CD8-positive, alpha-beta memory T cell (primary cell): ENCODE measurements at regions not wholly inside any gene's neighbourhood (a gene's known extent, or its start where the extent isn't known, plus 50 kb on each side); places are given as distances from the start of the nearest gene placed in this dataset.

Experiments
- CTCF ChIA-PET: fragments of 350-600 bp; sonication (Branson Sonifier 250); formaldehyde crosslinking; loops from one replicate; lab custom pipeline; 2021; ENCODE audit warnings: antibody characterized with exemption; lab: Charles Lee
- POLR2A ChIA-PET: fragments of 350-600 bp; sonication (Branson Sonifier 250); formaldehyde crosslinking; loops from one replicate; lab custom pipeline; 2021; ENCODE audit warnings: antibody characterized with exemption; lab: Charles Lee
- DNase-seq, 5 donors: peaks; one replicate each; pipeline versions ENCODE4 v3.0.0 to v3.0.0-alpha.2; 2020 to 2022; ENCODE audit warnings: mixed read lengths in 1 of 5
- H3K27ac ChIP-seq: one replicate; pipeline ENCODE4 v1.7.0; 2013; ENCODE audit warnings: low read depth, mild to moderate bottlenecking, low read length, moderate library complexity
- H3K27me3 ChIP-seq: 2 replicates; pipeline ENCODE4 v1.7.0; 2013; ENCODE audit warnings: low read length, mild to moderate bottlenecking; ENCODE audit not compliant: insufficient read depth, poor library complexity, severe bottlenecking
- H3K36me3 ChIP-seq: 2 replicates; pipeline ENCODE4 v1.7.0; 2013; ENCODE audit warnings: mild to moderate bottlenecking, low read length, moderate library complexity; ENCODE audit not compliant: insufficient read depth
- H3K4me1 ChIP-seq: 2 replicates; pipeline ENCODE4 v1.7.0; 2013; ENCODE audit warnings: mild to moderate bottlenecking, low read length, moderate library complexity; ENCODE audit not compliant: insufficient read depth
- H3K4me3 ChIP-seq: 2 replicates; pipeline ENCODE4 v1.7.0; 2013; ENCODE audit warnings: mild to moderate bottlenecking, low read length
- H3K9me3 ChIP-seq: 2 replicates; pipeline ENCODE4 v1.7.0; 2013; ENCODE audit warnings: mild to moderate bottlenecking, low read length
- H3K27ac Mint-ChIP-seq, 8 donors: one replicate each; pipeline ENCODE4 v1.8.0; 2020 to 2021; ENCODE audit warnings: mixed read lengths in 8 of 8, mild to moderate bottlenecking in 6 of 8, inconsistent platforms in 3 of 8, moderate library complexity in 3 of 8
- H3K27me3 Mint-ChIP-seq, 2 donors: one replicate each; pipeline ENCODE4 v1.8.0; 2020 to 2021; ENCODE audit warnings: mixed read lengths in 2 of 2, mild to moderate bottlenecking in 1 of 2, moderate library complexity in 1 of 2
- H3K36me3 Mint-ChIP-seq, 3 donors: one replicate each; pipeline ENCODE4 v1.8.0; 2020 to 2021; ENCODE audit warnings: mixed read lengths in 3 of 3, inconsistent platforms in 1 of 3, mild to moderate bottlenecking in 1 of 3
- H3K4me1 Mint-ChIP-seq, 3 donors: one replicate each; pipeline ENCODE4 v1.8.0; 2020 to 2021; ENCODE audit warnings: mixed read lengths in 3 of 3, inconsistent platforms in 1 of 3, mild to moderate bottlenecking in 1 of 3
- H3K4me3 Mint-ChIP-seq, 7 donors: one replicate each; pipeline ENCODE4 v1.8.0; 2020 to 2021; ENCODE audit warnings: mixed read lengths in 7 of 7, mild to moderate bottlenecking in 6 of 7, moderate library complexity in 4 of 7, inconsistent platforms in 2 of 7
- H3K9me3 Mint-ChIP-seq, 5 donors: one replicate each; pipeline ENCODE4 v1.8.0; 2020 to 2022; ENCODE audit warnings: mixed read lengths in 5 of 5, mild to moderate bottlenecking in 3 of 5, moderate library complexity in 2 of 5, inconsistent platforms in 1 of 5

DNA sequence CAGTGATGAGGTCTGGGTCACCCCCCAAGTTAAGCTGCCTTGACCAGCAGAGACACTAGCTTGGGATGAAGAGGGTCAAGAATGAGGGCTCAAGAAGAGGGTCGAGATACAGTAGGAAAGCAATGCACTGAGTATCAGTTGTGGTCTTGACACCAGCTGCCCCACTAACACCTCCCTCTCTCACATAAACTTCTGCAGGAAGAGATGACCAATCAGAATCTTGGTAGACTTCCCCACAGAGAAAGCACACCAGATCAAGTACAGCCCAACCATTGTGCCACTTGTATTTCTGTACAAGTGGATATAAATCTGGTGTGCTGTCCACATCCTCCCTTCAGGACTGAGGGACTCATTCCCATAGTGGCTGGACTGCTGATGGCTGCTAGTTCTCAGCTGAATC, 101.2 kb upstream of the ELL2 start:
- no peak overlapping the region for H3K27ac ChIP-seq
- H3K9me3 ChIP-seq = no peaks in the 10 kb centered on the region
- Mint-ChIP-seq H3K36me3 (no peaks in the 10 kb centered on the region), H3K9me3 (no peaks in the 10 kb centered on the region), H3K4me1 (no peaks in the 10 kb centered on the region), H3K4me3 (no peak overlapping the region), H3K27ac (no peak overlapping the region), H3K27me3 (peaks cover under 1 to 4% of the 10 kb centered on the region in 2 donors)
- H3K36me3 ChIP-seq = no peaks in the 10 kb centered on the region
- POLR2A ChIA-PET = no interaction called here
- no peak for DNase-seq
- no peaks in the 10 kb centered on the region for H3K4me1 ChIP-seq
- CTCF ChIA-PET = no interaction called here
- H3K4me3 ChIP-seq = no peak overlapping the region
- no peaks in the 10 kb centered on the region for H3K27me3 ChIP-seq

DNA sequence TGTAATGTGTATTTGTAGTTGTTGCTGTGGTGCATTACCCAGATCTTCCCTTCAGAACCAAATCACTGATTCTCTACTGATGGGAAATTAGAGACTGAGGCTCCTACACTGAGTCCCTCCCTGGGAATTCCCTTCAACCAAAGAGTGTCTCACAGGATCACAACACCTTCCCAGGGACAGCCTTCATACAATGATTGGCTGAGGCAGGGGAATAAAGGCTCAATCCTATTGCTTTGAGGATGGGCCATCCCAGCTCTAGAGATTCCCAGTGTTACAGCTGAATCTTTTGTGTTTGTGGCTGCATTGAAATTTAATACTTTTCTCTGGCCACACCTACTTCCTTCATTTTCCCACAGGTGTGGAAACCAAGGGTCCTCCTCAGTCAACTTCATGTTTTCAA, 96.4 kb upstream of the ELL2 start:
- Mint-ChIP-seq H3K27ac (no peak overlapping the region), H3K4me1 (no peaks in the 10 kb centered on the region), H3K4me3 (no peak overlapping the region), H3K36me3 (no peaks in the 10 kb centered on the region), H3K9me3 (no peaks in the 10 kb centered on the region), H3K27me3 (peaks cover 6 to 18% of the 10 kb centered on the region in 2 donors)
- H3K9me3 ChIP-seq = no peaks in the 10 kb centered on the region
- H3K27me3 ChIP-seq = no peaks in the 10 kb centered on the region
- no peak for DNase-seq
- ChIA-PET POLR2A (no interaction called here), CTCF (no interaction called here)
- no peak overlapping the region for H3K27ac ChIP-seq
- H3K4me3 ChIP-seq = no peak overlapping the region
- no peaks in the 10 kb centered on the region for H3K36me3 ChIP-seq
- no peaks in the 10 kb centered on the region for H3K4me1 ChIP-seq

DNA sequence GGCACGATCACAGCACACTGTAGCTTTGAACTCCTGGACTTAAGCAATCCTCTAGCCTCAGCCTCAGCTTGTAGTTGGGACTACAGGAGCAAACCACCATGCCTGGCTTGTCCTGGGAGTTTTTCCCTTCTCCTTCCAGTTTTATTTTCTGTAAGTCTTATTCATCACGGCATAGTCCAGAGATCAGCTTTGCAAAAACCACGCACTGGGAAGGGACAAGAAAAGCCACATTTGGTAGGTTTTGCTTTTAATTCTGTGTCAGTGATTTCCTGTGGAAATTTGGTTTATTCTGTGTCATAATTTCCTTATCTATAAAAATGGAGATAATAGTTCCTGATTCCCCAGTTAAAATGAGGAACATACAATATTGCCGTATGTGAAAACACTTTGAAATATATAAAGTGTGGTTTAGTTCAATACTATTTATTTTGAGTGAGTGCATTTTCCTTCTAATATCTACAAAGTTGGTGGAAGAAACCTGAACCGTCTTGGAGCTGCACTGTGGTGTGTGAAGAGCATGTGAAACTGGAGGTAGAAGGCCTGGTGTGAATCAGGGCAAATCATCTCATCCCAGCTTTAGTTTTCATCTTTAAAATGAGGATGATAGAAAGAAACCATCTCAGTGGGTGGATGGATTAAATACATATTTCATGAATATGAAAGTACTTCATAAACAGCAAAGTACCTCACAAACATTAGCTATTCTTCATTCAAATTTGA, 92.8 kb upstream of the ELL2 start:
- H3K27ac Mint-ChIP-seq = no peak overlapping the region
- H3K4me3 Mint-ChIP-seq = no peak overlapping the region

DNA sequence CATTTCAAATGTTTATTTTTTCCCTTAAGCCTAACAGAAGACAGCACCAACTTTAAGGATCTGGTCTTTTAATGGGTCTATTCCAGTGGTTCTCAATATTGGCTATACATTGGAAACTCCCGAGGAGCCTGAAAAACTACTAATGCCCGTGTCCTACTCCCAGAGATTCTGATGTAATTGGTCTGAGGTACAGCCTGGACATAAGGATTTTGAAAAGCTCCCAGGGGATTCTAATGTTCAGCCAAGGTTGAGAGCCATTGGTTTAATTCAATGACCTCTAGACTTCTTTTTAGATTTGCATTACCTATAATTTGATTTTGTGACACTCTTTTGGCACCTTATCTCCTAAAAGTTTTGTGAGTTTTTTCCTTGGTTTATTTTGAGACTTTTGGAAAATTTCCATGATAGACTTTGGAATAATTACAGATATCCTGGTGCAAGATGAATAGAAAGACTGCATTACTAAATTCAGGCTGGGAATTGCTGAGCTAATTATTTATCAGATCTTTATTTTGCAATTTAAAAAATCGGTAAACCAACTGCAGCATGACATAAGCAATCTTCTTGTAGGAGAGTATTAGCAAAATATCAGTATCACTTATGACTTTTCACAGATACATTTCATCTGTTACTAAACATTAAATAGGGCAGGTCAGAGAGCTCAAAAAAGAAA, 91.5 kb upstream of the ELL2 start:
- ChIA-PET POLR2A (no interaction called here), CTCF (no interaction called here)
- Histone ChIP-seq H3K4me1 (no peaks in the 10 kb centered on the region), H3K4me3 (no peak overlapping the region), H3K9me3 (no peaks in the 10 kb centered on the region), H3K27ac (no peak overlapping the region), H3K36me3 (no peaks in the 10 kb centered on the region), H3K27me3 (no peaks in the 10 kb centered on the region)
- Mint-ChIP-seq H3K4me3 (no peak overlapping the region), H3K9me3 (no peaks in the 10 kb centered on the region), H3K27me3 (peaks cover 4 to 18% of the 10 kb centered on the region in 2 donors), H3K4me1 (no peaks in the 10 kb centered on the region), H3K27ac (no peak overlapping the region), H3K36me3 (no peaks in the 10 kb centered on the region)
- DNase-seq = no peak

More for the DNA sequence above, 92.8 kb upstream of the ELL2 start:
- no peak overlapping the region for H3K27ac ChIP-seq
- no peaks in the 10 kb centered on the region for H3K4me1 ChIP-seq
- ChIA-PET CTCF (no interaction called here), POLR2A (no interaction called here)
- H3K36me3 ChIP-seq = no peaks in the 10 kb centered on the region
- no peaks in the 10 kb centered on the region for H3K27me3 ChIP-seq
- DNase-seq = no peak
- H3K27me3 Mint-ChIP-seq = peaks cover 4 to 18% of the 10 kb centered on the region in 2 donors
- no peaks in the 10 kb centered on the region for H3K4me1 Mint-ChIP-seq
- H3K4me3 ChIP-seq = no peak overlapping the region
- H3K9me3 Mint-ChIP-seq = no peaks in the 10 kb centered on the region
- H3K9me3 ChIP-seq = no peaks in the 10 kb centered on the region
- no peaks in the 10 kb centered on the region for H3K36me3 Mint-ChIP-seq

DNA sequence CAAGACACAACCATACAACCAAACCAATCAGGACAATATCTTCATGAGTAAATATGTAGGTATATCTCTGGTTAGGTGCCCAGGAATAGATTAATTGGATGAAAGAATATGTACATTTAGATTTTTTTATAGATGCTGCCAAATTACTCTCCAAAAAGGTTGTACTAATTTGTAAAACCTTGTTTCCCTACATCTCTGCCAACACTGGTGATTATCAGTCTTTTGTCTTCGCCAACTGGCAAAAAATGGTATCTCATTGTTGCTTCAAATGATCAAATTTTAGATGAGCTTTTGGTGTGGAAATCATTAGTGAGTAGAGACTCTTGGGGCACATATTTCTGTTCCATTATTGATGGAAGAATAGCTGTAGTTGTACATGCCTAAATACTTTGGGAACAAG, 90.7 kb upstream of the ELL2 start:
- Mint-ChIP-seq H3K36me3 (no peaks in the 10 kb centered on the region), H3K4me3 (no peak overlapping the region), H3K9me3 (no peaks in the 10 kb centered on the region), H3K27ac (no peak overlapping the region), H3K27me3 (peaks cover 0 to 12% of the 10 kb centered on the region in 2 donors), H3K4me1 (no peaks in the 10 kb centered on the region)
- CTCF ChIA-PET = no interaction called here
- Histone ChIP-seq H3K27me3 (no peaks in the 10 kb centered on the region), H3K36me3 (no peaks in the 10 kb centered on the region), H3K27ac (no peak overlapping the region), H3K4me3 (no peak overlapping the region), H3K9me3 (no peaks in the 10 kb centered on the region), H3K4me1 (no peaks in the 10 kb centered on the region)
- no peak for DNase-seq
- POLR2A ChIA-PET = no interaction called here

DNA sequence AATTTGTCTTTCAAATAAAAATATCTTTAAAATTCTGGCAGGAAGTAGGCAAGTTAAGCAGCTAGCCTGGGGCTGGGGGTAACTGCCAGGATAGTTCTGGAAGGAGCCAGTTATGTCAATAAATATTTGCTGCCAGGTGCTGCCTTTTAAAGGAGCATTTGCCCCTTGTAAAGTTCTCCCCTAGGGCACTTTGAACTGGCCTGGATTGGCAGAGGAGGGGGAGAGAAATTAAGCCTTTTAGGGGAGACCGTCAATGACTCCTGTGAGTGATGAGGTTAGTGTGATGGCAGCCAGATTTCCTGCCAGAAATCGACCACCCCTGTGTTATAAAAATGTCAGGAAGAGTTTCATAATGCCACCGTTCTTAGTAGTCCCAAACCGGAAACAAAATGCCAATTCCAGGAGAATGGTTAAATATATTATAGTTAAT, 89.8 kb upstream of the ELL2 start:
- no peak overlapping the region for H3K4me3 ChIP-seq
- Mint-ChIP-seq H3K27ac (no peak overlapping the region), H3K27me3 (peaks cover 0 to 10% of the 10 kb centered on the region in 2 donors), H3K4me1 (no peaks in the 10 kb centered on the region), H3K36me3 (no peaks in the 10 kb centered on the region), H3K4me3 (no peak overlapping the region), H3K9me3 (no peaks in the 10 kb centered on the region)
- no peaks in the 10 kb centered on the region for H3K36me3 ChIP-seq
- ChIA-PET CTCF (interaction anchor here (1.3 kb wide), 1 partner anchor 9 kb away, joined by 3 read pairs; no protein-coding TSS in a partner anchor), POLR2A (no interaction called here)
- H3K9me3 ChIP-seq = no peaks in the 10 kb centered on the region
- no peaks in the 10 kb centered on the region for H3K27me3 ChIP-seq
- H3K4me1 ChIP-seq = no peaks in the 10 kb centered on the region
- no peak overlapping the region for H3K27ac ChIP-seq
- DNase-seq = no peak

DNA sequence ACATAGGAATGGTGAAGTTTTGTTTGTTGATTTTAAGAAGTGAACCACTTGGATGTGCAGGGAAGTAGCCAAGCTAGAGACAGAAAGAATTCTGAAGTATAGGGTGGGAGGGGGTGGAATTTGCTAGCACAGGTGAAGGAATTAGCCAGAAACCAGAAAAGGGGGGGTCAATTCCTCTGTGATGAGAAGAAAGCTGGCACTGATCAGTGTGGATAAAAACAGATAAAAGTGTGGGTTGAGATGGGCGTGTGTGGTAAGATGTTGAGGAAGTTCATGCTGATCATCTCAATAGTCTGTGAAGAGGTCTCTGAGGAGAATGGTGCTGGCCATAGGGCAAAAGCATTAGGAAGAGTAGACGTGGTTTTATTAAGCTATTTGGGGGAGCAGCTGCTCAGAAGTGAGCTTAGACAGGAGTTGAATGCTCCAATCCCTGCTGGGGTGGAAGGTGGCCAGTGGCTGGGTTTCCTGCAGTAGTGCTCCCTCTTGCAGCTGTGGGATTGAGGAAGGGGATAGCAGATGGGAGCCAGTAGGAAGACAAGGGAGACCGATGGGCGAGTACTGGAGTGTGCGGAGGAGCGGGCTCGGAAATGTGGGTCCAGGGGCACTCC, 88.7 kb upstream of the ELL2 start:
- Mint-ChIP-seq H3K4me1 (no peaks in the 10 kb centered on the region), H3K27me3 (peaks cover 0 to 14% of the 10 kb centered on the region in 2 donors), H3K36me3 (no peaks in the 10 kb centered on the region), H3K27ac (no peak overlapping the region), H3K4me3 (no peak overlapping the region), H3K9me3 (no peaks in the 10 kb centered on the region)
- Histone ChIP-seq H3K4me3 (no peak overlapping the region), H3K36me3 (no peaks in the 10 kb centered on the region), H3K27ac (no peak overlapping the region), H3K4me1 (no peaks in the 10 kb centered on the region), H3K9me3 (no peaks in the 10 kb centered on the region), H3K27me3 (no peaks in the 10 kb centered on the region)
- POLR2A ChIA-PET = no interaction called here
- no peak for DNase-seq
- CTCF ChIA-PET = interaction anchor here (1.3 kb wide), 1 partner anchor 8 kb away, joined by 3 read pairs; no protein-coding TSS in a partner anchor
